Fibroblast of villous mesenchyme (primary cell): ENCODE measurements at regions not wholly inside any gene's neighbourhood (a gene's known extent, or its start where the extent isn't known, plus 50 kb on each side); places are given as distances from the start of the nearest gene placed in this dataset.
A peak's percentile ranks its signal among the peaks of the same experiment; 100 is the strongest.

ENCODE experiments used
- DNase-seq: peaks from one replicate; pipeline ENCODE4 v3.0.0-alpha.2; 2010; ENCODE audit warnings: low read depth
- H3K4me3 ChIP-seq: 2 replicates; pipeline ENCODE4 v1.5.1; 2011; ENCODE audit warnings: low read depth, mild to moderate bottlenecking, low read length
- TF ChIP-seq, protein P1 (sequence below): IDR thresholded peaks from 2 replicates; pipeline ENCODE4 v1.5.1; 2012; ENCODE audit warnings: low read depth, mild to moderate bottlenecking, low read length; ENCODE audit not compliant: insufficient read depth

- no peak overlapping the region for H3K4me3 ChIP-seq
- no peak for DNase-seq
- TF ChIP-seq, protein P1, sequence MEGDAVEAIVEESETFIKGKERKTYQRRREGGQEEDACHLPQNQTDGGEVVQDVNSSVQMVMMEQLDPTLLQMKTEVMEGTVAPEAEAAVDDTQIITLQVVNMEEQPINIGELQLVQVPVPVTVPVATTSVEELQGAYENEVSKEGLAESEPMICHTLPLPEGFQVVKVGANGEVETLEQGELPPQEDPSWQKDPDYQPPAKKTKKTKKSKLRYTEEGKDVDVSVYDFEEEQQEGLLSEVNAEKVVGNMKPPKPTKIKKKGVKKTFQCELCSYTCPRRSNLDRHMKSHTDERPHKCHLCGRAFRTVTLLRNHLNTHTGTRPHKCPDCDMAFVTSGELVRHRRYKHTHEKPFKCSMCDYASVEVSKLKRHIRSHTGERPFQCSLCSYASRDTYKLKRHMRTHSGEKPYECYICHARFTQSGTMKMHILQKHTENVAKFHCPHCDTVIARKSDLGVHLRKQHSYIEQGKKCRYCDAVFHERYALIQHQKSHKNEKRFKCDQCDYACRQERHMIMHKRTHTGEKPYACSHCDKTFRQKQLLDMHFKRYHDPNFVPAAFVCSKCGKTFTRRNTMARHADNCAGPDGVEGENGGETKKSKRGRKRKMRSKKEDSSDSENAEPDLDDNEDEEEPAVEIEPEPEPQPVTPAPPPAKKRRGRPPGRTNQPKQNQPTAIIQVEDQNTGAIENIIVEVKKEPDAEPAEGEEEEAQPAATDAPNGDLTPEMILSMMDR = no peak
Observed at GRCh38 chr14:34043627-34044372, 92.9 kb upstream of the EGLN3 start.

GRCh38 chr14:34041220-34041619, 90.3 kb upstream of the EGLN3 start:
- TF ChIP-seq, protein P1 = no peak
- DNase-seq = no peak
- no peak overlapping the region for H3K4me3 ChIP-seq

DNA sequence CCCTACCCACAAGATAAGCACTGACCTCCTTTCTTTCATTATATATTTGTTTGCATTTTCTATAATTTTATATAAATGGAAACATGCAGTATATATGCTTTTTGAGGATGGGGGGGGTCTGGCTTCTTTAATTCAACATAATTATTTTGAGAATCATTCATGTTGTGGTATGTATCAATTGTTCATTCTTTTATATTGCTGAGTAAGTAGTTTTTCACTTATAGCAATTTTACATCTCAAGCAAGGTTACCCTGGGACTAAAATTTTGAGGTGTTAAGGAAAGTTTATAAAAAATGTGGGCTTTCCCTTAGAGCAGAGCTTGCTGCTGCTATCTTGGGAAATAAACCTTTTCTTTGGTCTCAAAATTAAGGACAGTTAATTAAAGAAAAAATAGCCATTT, 89.9 kb upstream of the EGLN3 start:
- DNase-seq = no peak
- H3K4me3 ChIP-seq = no peak overlapping the region
- TF ChIP-seq, protein P1 = no peak

GRCh38 chr14:34039428-34040047, 88.7 kb upstream of the EGLN3 start:
- TF ChIP-seq, protein P1 = no peak
- no peak overlapping the region for H3K4me3 ChIP-seq

DNA sequence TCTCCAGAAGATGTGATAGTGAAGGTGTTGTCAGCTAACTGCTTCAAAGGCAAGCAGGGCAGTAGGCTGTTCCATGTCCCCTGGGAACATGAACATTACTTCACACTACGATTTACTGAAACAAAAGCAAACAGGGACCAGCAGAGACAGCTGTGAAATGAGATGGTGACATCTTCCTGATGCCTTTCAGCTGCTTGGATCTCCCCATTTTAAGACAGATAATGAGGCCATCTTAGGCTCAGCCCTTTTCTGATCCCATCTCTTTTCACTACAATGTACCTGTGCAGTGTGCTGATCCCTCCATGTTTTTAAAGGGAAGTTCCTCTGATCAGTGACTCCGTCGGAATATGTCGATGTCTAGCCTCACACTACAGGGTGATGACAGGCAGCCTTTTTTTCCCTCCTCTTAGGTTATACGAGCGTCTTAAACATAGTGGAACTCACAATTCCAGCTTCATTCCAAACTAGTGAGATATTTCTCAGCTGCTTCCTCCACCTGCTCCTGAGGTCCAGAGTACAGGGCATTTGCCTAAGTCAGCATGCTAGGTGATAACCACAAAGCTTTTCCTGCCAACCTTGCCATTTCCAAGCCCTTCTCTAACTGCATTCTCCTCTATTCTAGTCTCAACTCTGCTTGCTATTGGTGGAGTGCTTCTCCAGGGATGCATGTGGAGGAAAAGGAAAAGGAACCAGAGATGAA, 87.6 kb upstream of the EGLN3 start:
- DNase-seq = no peak
- TF ChIP-seq, protein P1 = no peak
- H3K4me3 ChIP-seq = no peak overlapping the region

More at GRCh38 chr14:34039428-34040047, 88.7 kb upstream of the EGLN3 start:
- DNase-seq = no peak

DNA sequence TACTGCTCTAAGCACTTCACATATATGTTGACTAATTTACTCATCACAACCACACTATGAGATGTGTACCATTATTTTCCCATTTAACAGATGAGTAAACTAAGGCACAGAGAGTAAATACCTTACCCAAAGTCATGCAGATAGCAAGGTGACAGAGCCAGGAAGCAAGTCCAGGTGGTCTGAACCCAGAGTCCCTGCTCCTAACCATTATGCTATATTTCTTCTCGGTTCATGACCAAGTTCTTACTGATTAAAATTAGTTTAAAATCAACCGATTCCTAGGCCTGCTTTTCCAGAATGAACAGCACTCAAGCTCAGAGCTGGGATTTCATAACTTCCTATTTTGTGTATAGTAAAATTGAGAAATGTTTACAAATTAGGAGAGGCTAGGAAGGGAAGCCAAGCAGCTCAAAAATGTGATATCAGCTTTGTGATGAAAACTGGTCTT, 85.5 kb upstream of the EGLN3 start:
- TF ChIP-seq, protein P1 = no peak
- no peak overlapping the region for H3K4me3 ChIP-seq
- peak; percentile 66 for DNase-seq
